Lower lobe of right lung (tissue), 2 donors: ENCODE measurements at regions not wholly inside any gene's neighbourhood (a gene's known extent, or its start where the extent isn't known, plus 50 kb on each side); places are given as distances from the start of the nearest gene placed in this dataset.
"Not testable (repeated sequence)": the region's sequence is repeated elsewhere in the genome, so short reads cannot be mapped to it uniquely, and the experiment has no call there.

Experiments used
- ATAC-seq, 2 donors: fragments of 200-7000 bp; cut with Tn5 transposase; one replicate each; pipeline ENCODE4 v1.9.1; 2020 to 2022; ENCODE audit warnings: mild to moderate bottlenecking in 2 of 2, moderate library complexity in 2 of 2
- DNase-seq: peaks from one replicate; pipeline ENCODE4 v3.0.0-alpha.2; 2020
- H3K27ac ChIP-seq: fragments of 200-600 bp; one replicate; pipeline ENCODE4 v1.8.0; 2022
- H3K27me3 ChIP-seq: fragments of 200-600 bp; one replicate; pipeline ENCODE4 v1.8.0; 2022; ENCODE audit warnings: low read depth
- H3K36me3 ChIP-seq: fragments of 200-600 bp; one replicate; pipeline ENCODE4 v1.8.0; 2022; ENCODE audit warnings: mild to moderate bottlenecking
- H3K4me1 ChIP-seq: fragments of 200-600 bp; one replicate; pipeline ENCODE4 v1.8.0; 2022
- H3K4me3 ChIP-seq: fragments of 200-600 bp; one replicate; pipeline ENCODE4 v1.8.0; 2022; ENCODE audit warnings: mild to moderate bottlenecking
- H3K9me3 ChIP-seq: fragments of 200-600 bp; one replicate; pipeline ENCODE4 v1.8.0; 2022
- intact Hi-C: fragments of 100-400 bp; cut with DNase I; formaldehyde crosslinking; loops from one replicate; pipeline ENCODE4 v1.11.0; 2022
- TF ChIP-seq, protein P1 (sequence below): fragments of 200-600 bp; IDR thresholded peaks from one replicate; pipeline ENCODE4 v1.8.0; 2022; ENCODE audit warnings: antibody characterized with exemption, mild to moderate bottlenecking
- donor health status: DM: no; HTN: yes; CAD: no; lungs with severe emphysema.

DNA sequence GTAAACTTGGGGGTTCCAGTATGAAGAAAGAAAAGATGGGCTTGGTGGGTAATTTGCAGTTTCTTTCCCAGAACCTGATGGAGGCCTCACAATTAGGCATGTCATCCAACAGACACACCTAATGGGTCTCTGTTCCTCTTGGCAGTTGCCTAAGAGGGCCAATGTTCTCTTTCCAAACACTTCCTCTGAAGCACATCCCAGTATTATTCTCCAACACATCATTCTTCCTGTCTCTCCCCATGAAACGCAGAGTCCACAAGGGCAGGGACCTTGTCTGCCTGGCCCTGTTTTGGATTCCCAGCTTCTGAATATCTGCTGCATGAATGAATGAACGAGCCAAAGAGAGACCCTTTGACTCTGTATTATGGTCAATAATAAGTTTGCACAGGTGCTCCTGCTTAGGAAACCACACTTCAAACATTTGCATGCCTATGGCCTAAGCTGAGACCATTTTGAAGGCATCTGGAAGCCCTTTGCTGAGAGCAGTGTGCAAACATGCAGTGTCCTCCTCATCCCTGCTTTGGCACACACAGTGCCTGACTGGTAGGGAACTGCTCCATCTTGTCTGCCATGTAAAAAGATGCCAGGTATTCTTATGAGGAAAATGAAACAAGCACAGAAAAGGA is 100.9 kb upstream of the CHST15 start:
- TF ChIP-seq, protein P1, sequence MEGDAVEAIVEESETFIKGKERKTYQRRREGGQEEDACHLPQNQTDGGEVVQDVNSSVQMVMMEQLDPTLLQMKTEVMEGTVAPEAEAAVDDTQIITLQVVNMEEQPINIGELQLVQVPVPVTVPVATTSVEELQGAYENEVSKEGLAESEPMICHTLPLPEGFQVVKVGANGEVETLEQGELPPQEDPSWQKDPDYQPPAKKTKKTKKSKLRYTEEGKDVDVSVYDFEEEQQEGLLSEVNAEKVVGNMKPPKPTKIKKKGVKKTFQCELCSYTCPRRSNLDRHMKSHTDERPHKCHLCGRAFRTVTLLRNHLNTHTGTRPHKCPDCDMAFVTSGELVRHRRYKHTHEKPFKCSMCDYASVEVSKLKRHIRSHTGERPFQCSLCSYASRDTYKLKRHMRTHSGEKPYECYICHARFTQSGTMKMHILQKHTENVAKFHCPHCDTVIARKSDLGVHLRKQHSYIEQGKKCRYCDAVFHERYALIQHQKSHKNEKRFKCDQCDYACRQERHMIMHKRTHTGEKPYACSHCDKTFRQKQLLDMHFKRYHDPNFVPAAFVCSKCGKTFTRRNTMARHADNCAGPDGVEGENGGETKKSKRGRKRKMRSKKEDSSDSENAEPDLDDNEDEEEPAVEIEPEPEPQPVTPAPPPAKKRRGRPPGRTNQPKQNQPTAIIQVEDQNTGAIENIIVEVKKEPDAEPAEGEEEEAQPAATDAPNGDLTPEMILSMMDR: no peak
- no peak for ATAC-seq

DNA sequence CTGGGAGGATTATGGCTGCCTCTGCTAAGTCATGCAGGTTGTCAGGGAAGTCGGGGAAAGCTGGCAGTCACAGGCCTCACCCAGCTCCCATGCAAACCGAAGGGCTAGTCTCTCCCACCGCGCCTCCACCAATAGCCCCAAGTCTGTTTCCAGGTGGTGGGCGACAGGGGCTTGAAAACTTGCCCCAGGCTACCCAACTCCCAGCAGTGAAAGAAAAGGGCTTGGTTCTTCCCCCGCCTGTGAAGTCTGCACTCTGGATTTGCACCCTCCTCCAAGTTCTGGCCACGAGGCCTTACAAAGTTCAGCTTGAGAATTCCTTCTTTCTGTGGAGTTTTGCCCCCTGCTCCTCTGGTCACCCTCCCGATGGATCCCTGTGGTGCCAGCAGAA is 99.9 kb upstream of the CHST15 start:
- no peak overlapping the region for H3K27ac ChIP-seq
- H3K4me3 ChIP-seq: no peak overlapping the region
- intact Hi-C loops: no loop called here
- H3K27me3 ChIP-seq: no peaks in the 10 kb centered on the region
- H3K9me3 ChIP-seq: no peaks in the 10 kb centered on the region
- TF ChIP-seq, protein P1: no peak
- no peaks in the 10 kb centered on the region for H3K36me3 ChIP-seq
- ATAC-seq: no peak
- H3K4me1 ChIP-seq: no peaks in the 10 kb centered on the region
- DNase-seq: no peak

More for the DNA sequence above, 100.9 kb upstream of the CHST15 start:
- H3K27ac ChIP-seq: no peak overlapping the region
- intact Hi-C loops: no loop called here
- no peak overlapping the region for H3K4me3 ChIP-seq
- DNase-seq: no peak
- no peaks in the 10 kb centered on the region for H3K27me3 ChIP-seq
- H3K36me3 ChIP-seq: no peaks in the 10 kb centered on the region
- no peaks in the 10 kb centered on the region for H3K9me3 ChIP-seq
- no peaks in the 10 kb centered on the region for H3K4me1 ChIP-seq

DNA sequence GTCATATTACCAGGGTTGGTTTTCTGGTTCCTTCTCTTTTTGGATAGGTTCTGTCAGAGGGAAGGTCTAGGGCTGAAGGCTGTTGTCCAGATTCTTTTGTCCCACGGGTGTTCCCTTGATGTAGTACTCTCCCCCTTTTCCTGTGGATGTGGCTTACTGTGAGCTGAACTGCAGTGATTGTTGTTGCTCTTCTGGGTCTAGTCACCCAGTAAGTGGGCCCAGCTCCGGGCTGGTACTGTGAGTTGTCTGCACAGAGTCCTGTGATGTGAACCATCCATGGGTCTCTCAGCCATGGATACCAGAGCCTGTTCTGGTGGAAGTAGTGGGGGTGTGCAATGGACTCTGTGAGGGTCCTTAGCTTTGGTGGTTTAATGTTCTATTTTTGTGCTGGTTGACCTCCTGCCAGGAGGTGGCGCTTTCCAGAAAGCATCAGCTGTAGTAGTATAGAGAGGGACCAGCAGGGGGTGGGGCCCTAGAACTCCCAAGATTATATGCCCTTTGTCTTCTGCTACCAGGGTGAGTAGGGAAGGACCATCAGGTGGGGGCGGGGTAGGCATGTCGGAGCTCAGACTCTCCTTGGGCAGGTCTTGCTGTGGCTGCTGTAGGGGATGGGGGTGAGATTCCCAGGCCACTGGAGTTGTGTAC is 99.4 kb upstream of the CHST15 start:
- H3K27ac ChIP-seq, ATAC-seq: not testable (repeated sequence)

DNA sequence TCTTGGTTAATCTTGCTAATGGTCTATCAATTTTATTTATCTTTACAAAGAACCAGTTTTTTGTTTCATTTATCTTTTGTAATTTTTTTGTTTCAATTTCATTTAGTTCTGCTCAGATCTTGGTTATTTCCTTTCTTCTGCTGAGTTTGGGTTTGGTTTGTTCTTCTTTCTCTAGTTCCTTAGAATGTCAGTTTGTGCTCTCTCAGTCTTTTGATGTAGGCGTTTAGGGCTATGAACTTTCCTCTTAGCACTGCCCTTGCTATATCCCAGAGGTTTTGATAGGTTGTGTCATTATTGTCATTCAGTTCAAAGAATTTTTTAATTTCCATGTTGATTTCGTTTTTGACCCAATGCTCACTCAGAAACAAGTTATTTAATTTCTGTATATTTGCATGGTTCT is 97.1 kb upstream of the CHST15 start:
- H3K4me1 ChIP-seq, ATAC-seq, H3K27ac ChIP-seq, DNase-seq, intact Hi-C loops, H3K36me3 ChIP-seq, H3K4me3 ChIP-seq, H3K27me3 ChIP-seq, H3K9me3 ChIP-seq: not testable (repeated sequence)

More for the DNA sequence above, 99.4 kb upstream of the CHST15 start:
- H3K4me1 ChIP-seq, H3K9me3 ChIP-seq, H3K36me3 ChIP-seq, H3K4me3 ChIP-seq, H3K27me3 ChIP-seq, DNase-seq, intact Hi-C loops: not testable (repeated sequence)
- TF ChIP-seq, protein P1: peak; percentile 8

DNA sequence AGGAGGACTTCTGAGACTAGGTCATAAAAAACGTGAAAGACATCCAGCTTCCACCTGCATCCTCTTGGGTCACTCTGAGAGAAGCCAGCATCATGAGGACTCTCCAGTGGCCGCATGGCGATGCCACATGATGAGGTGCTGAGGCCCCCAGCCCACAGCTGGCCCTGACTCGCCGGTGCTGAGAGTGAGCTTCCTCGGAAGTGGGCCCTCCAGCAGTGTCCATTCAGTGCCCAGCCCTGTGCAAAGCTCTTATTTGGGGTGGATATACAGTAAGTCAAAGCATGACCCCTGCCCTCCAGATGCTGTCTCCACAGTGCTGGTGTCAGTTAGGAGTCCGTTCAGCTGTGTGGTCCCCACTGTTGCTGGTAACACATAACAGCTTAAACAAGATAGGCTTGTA is 93.6 kb upstream of the CHST15 start:
- ATAC-seq: no peak
- no peak for DNase-seq

DNA sequence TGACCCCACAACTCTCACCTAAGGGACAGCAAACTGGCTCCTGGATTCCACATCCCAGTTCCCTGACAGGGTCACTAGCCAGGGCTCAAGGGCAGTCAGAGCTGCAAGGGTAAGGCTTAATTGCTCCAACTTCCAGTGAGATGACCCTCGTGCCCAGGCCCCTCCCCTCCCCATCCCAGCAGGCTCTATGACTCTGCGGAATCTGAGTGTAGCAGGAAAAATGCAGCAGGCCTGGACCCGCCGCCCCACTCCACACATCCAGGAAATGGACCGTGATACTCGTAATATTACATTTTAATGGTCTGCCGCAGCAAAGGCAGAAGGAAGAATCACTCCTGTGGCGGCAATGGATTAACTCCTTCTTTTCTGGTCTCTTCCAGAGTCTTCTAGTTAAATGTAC is 91.7 kb upstream of the CHST15 start:
- DNase-seq (no peak), ATAC-seq (no peak)
- Histone ChIP-seq H3K4me1 (no peaks in the 10 kb centered on the region), H3K27me3 (no peaks in the 10 kb centered on the region), H3K4me3 (no peak overlapping the region), H3K36me3 (no peaks in the 10 kb centered on the region), H3K27ac (no peak overlapping the region), H3K9me3 (no peaks in the 10 kb centered on the region)
- TF ChIP-seq, protein P1: no peak
- intact Hi-C loops: no loop called here

More for the DNA sequence above, 93.6 kb upstream of the CHST15 start:
- no peaks in the 10 kb centered on the region for H3K4me1 ChIP-seq
- H3K27me3 ChIP-seq: no peaks in the 10 kb centered on the region
- TF ChIP-seq, protein P1: no peak
- no peak overlapping the region for H3K4me3 ChIP-seq
- no peak overlapping the region for H3K27ac ChIP-seq
- H3K36me3 ChIP-seq: no peaks in the 10 kb centered on the region
- intact Hi-C loops: no loop called here
- H3K9me3 ChIP-seq: no peaks in the 10 kb centered on the region
